GM12864 (cell line): ENCODE measurements at regions not wholly inside any gene's neighbourhood (a gene's known extent, or its start where the extent isn't known, plus 50 kb on each side); places are given as distances from the start of the nearest gene placed in this dataset.

ENCODE experiments used
- DNase-seq: peaks from one replicate; pipeline ENCODE4 v3.0.0-alpha.2; 2011; ENCODE audit warnings: low read depth
- H3K4me3 ChIP-seq: 2 replicates; pipeline ENCODE4 v1.5.1; 2011; ENCODE audit warnings: mild to moderate bottlenecking, low read depth, low read length, control low read depth
- TF ChIP-seq, protein P1 (sequence below): IDR thresholded peaks from 2 replicates; pipeline ENCODE4 v1.5.1; 2011; ENCODE audit warnings: low read depth, mild to moderate bottlenecking, moderate library complexity, low read length, control low read depth, inconsistent platforms; ENCODE audit errors: missing control alignments

DNA sequence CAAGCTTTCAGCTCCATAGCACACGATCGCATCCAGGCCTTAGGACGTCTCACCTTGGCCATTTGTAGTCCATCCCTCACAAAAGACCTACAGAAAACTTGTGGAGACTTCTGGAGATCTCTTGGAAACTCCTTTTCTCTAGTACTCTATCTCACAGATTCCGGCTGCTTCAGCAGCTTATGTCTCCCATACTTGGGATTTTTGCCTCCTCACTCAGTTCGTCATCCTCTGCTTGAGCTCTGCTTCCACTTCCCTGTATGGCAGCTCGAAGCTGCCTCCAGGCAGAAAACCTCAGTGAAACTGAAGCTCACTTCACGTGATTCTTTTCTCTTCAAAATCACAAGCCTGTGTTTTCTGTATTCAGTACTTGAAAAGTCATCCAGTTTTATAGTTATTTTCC lies 178.7 kb upstream of the GDF10 start:
- DNase-seq, result no peak
- H3K4me3 ChIP-seq, result no peak overlapping the region
- TF ChIP-seq, protein P1, sequence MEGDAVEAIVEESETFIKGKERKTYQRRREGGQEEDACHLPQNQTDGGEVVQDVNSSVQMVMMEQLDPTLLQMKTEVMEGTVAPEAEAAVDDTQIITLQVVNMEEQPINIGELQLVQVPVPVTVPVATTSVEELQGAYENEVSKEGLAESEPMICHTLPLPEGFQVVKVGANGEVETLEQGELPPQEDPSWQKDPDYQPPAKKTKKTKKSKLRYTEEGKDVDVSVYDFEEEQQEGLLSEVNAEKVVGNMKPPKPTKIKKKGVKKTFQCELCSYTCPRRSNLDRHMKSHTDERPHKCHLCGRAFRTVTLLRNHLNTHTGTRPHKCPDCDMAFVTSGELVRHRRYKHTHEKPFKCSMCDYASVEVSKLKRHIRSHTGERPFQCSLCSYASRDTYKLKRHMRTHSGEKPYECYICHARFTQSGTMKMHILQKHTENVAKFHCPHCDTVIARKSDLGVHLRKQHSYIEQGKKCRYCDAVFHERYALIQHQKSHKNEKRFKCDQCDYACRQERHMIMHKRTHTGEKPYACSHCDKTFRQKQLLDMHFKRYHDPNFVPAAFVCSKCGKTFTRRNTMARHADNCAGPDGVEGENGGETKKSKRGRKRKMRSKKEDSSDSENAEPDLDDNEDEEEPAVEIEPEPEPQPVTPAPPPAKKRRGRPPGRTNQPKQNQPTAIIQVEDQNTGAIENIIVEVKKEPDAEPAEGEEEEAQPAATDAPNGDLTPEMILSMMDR, result no peak

DNA sequence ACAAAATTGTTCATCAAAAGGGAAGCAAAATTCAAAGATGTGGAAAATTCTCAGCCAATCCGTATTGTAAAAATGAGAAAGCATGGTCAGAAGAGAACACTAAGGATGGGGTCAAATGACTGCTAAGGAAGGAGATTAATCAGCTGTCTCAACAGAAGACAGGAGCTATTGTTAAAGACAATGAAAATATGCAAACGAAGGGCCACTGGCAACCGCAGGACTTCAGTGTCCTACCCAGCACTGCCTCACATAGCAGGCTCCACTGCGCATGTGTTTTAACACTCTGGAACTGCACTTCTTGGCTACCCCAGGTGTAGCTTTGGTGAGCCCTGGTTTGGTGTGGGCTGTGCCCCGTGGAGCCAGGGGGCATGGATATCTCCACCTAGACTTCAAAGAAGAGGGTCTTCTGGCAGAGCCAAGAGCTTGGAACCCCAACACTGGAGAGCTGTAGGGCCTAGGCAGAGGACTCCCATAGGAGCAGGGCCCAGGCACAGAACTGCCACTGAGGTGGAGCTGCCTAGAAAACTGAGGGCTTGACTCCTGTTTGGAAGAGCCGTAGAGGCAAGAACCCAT lies 176.2 kb upstream of the GDF10 start:
- DNase-seq, result no peak
- TF ChIP-seq, protein P1, result no peak
- no peak overlapping the region for H3K4me3 ChIP-seq

DNA sequence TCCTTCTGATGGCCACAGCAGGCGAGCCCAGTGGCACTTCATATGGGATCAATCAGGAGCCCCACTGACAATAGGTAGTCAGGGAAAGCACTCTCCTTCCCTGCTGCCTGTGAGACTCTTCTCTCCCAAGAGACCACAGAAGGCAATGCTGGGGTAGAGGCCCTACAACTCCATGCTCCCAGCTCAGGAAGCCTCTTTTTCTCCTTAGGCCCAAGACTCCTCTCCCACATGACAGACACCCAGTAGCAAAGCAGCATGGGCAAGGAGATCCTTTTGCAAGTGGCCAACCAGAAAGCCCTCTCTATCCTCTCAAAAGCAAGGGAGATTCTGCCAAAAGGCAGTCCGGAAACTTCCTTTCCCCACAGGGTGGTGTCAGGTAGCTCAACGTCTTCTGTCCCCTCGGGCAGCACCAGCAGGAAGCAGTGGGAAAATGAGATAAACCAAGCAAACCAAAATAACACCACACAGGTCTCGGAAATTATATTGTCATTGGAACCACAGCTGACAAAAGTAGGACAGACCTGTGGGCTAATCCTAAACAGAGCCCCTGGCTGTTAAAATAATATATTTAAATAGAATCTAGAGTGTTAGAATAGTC lies 172.7 kb upstream of the GDF10 start:
- H3K4me3 ChIP-seq, result no peak overlapping the region
- no peak for DNase-seq
- TF ChIP-seq, protein P1, result no peak

DNA sequence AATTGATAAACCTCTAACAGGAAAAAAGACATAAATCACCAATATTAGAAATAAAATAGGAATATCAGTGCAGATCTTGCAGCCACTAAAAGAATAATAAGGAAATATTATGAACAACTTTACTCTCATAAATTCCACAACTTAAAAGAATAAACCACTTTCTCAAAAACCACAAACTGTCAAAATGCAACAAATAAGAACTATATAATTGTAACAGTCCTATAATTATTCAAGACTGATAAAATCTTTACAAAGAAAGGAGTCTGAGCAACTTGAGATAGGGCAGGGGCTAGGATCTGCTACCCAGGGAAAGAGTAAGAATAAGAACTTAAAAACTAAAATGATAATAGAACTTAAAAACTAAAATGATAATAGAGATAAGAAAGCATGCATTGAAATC lies 169.5 kb upstream of the GDF10 start:
- no peak for DNase-seq
- TF ChIP-seq, protein P1, result no peak
- no peak overlapping the region for H3K4me3 ChIP-seq

DNA sequence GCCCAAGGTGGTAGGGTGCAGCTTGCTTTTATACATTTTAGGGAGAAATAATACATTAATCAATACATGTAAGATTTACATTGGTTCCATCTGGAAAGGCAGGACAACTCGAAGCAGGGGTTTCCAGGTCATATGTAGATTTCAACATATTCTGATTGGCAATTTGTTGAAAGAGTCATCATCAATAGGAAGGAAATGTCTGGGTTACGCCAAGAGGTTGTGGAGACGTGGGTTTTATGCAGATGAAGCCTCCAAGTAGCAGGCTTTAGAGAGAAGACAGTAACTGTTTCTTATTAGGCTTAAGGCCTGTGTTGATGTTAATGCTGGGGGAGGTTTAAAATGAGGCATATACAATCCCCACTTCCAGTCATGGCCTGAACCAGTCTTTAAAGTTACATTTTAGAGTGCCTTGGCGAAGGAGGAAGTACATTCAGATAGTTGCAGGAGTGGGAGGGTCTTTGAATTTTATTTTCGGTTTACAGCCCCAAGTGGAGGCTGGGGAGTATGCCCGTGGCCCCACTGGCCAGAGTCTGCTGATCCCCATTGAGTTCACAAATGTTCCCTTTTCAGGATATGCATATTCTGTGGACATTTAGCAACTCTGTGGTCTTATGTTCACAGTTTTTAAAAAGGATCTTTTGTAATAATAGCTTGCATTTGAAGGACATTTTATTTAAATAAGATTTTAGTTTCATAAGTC lies 166.0 kb upstream of the GDF10 start:
- TF ChIP-seq, protein P1, result no peak
- no peak for DNase-seq
- no peak overlapping the region for H3K4me3 ChIP-seq

DNA sequence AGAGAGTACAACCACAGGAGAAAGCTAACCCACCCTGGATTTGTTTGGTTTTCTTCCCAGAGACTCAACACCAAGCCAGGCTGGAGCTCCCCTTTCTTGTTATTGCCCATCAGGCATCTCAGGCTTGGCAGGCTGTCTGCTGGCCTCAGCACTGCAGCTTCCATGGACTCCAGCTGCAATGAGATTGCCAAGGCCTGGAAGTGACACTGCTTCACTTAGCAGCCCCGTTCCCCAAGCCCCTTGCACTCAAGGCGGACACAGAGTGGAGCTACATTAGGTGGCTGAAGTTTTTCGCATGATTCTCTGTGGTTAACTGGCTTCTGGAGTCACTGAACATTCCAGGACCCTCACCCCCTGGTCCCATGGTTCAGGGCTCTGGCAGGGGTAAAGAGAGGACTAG lies 163.1 kb upstream of the GDF10 start:
- H3K4me3 ChIP-seq, result no peak overlapping the region
- no peak for DNase-seq
- TF ChIP-seq, protein P1, result no peak

DNA sequence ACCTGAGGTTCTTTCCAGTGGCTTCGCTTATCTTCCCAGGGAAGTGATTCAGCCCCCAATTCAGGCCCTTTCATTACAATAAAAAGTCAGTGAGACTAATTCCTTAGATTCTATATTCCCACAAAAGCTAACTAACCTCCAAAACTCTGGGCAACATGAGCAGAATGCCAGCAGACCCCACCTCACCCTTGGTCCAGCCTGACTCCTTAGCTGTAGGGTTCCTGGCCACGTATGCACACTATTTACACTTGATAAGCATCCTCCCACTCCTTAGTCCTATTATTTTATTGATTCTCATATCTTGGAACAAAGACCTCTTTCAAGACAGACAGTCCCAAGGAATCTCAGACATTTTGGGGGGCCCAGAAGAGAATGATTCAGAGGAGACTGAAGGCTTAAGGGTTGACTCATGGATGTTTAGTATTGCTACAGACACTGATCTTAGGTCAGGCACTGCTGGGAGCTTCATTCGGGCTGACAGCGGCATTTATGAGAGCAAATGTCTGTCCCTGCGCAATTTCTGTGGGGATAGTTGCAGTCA lies 162.6 kb upstream of the GDF10 start:
- DNase-seq, result no peak
- H3K4me3 ChIP-seq, result no peak overlapping the region
- TF ChIP-seq, protein P1, result no peak
